Endothelial cell of umbilical vein (primary cell): ENCODE measurements at regions not wholly inside any gene's neighbourhood (a gene's known extent, or its start where the extent isn't known, plus 50 kb on each side); places are given as distances from the start of the nearest gene placed in this dataset.

Experiments used
- BruUV-seq: library from RNA; stranded (reverse); fragments of 400-500 nt; replicated peaks from 2 replicates; lab custom pipeline; 2021; lab: Mats Ljungman, UMichigan
- CTCF ChIA-PET: fragments of 300-600, 350-600 bp; sonication (Branson Sonifier 250); formaldehyde crosslinking; loops from one replicate; lab custom pipeline; 2021; ENCODE audit warnings: antibody characterized with exemption, inconsistent platforms; lab: Charles Lee
- POLR2A ChIA-PET: fragments of 300-600, 350-600 bp; sonication (Branson Sonifier 250); formaldehyde crosslinking; loops from one replicate; lab custom pipeline; 2021; ENCODE audit warnings: antibody characterized with exemption, inconsistent platforms; lab: Charles Lee
- DNase-seq: peaks from one replicate; pipeline ENCODE4 v3.0.0-alpha.2; 2011; ENCODE audit warnings: low read depth, low spot score
- FAIRE-seq: peaks from 2 replicates; lab custom pipeline; 2011; peaks lifted over from hg19 to GRCh38; lab: Jason Lieb, UNC
- H2AFZ ChIP-seq: 2 replicates; pipeline ENCODE4 v1.6.0; 2012; ENCODE audit warnings: low read depth, low read length, control low read depth, inconsistent platforms
- H3K27ac ChIP-seq: 2 replicates; pipeline ENCODE4 v1.5.1; 2011; ENCODE audit warnings: low read depth, mild to moderate bottlenecking, control low read depth, low read length, moderate library complexity; ENCODE audit not compliant: insufficient read depth
- H3K27me3 ChIP-seq, 2 experiments: 2 replicates each; pipeline versions ENCODE4 v1.6.0 to v1.6.1; 2011; ENCODE audit warnings: low read length in 2 of 2, mixed read lengths in 1 of 2; ENCODE audit not compliant: control insufficient read depth in 2 of 2, insufficient read depth in 2 of 2
- H3K36me3 ChIP-seq, 2 experiments: 2 replicates in 1 of 2; 3 replicates in 1 of 2; pipeline ENCODE4 v1.5.1; 2011; ENCODE audit warnings: low read length in 2 of 2, mild to moderate bottlenecking in 1 of 2, moderate library complexity in 1 of 2; ENCODE audit not compliant: control insufficient read depth in 2 of 2, insufficient read depth in 2 of 2; ENCODE audit errors: extremely low read depth in 1 of 2
- H3K4me1 ChIP-seq: 3 replicates; pipeline ENCODE4 v1.5.1; 2011; ENCODE audit warnings: mild to moderate bottlenecking, low read length; ENCODE audit not compliant: control insufficient read depth, insufficient read depth; ENCODE audit errors: extremely low read depth
- H3K4me2 ChIP-seq: 2 replicates; pipeline ENCODE4 v1.6.1; 2011; ENCODE audit warnings: low read length, control low read depth, mixed read lengths; ENCODE audit not compliant: insufficient read depth
- H3K4me3 ChIP-seq, 3 experiments: fragments of 200-600 bp in 1 of 3; sonication (generic), shearing (Covaris generic) in 1 of 3; replicated peaks in 1 of 3; 2 replicates each; pipeline ENCODE4 v1.5.1; 2011 to 2016; ENCODE audit warnings: control low read depth in 3 of 3, low read length in 3 of 3, mild to moderate bottlenecking in 2 of 3, inconsistent platforms in 1 of 3, low read depth in 1 of 3, moderate library complexity in 1 of 3; ENCODE audit not compliant: insufficient read depth in 1 of 3
- H3K79me2 ChIP-seq: 2 replicates; pipeline ENCODE4 v1.6.0; 2012; ENCODE audit warnings: low read length, inconsistent platforms; ENCODE audit not compliant: control insufficient read depth, insufficient read depth
- H3K9ac ChIP-seq: replicated peaks from 2 replicates; pipeline ENCODE3; 2011; ENCODE audit warnings: low read length, control low read depth; ENCODE audit not compliant: insufficient read depth; ENCODE audit errors: extremely low read depth
- H3K9me1 ChIP-seq: replicated peaks from 3 replicates; pipeline ENCODE4 v1.6.0; 2011; ENCODE audit warnings: mild to moderate bottlenecking, low read length; ENCODE audit not compliant: control insufficient read depth, insufficient read depth; ENCODE audit errors: extremely low read depth
- H3K9me3 ChIP-seq: replicated peaks from 2 replicates; pipeline ENCODE4 v1.5.1; 2012; ENCODE audit warnings: low read length, inconsistent platforms; ENCODE audit not compliant: control insufficient read depth, insufficient read depth
- H4K20me1 ChIP-seq: replicated peaks from 2 replicates; pipeline ENCODE3; 2011; ENCODE audit warnings: mild to moderate bottlenecking, low read length; ENCODE audit not compliant: control insufficient read depth, insufficient read depth; ENCODE audit errors: extremely low read depth
- CTCF ChIP-seq, 2 donors: IDR thresholded peaks; 1 replicate in 1 of 2; 2 replicates in 1 of 2; pipeline ENCODE4 v1.5.1; 2011; ENCODE audit warnings: low read length in 2 of 2, mild to moderate bottlenecking in 2 of 2, moderate library complexity in 2 of 2, control low read depth in 1 of 2, inconsistent platforms in 1 of 2, low read depth in 1 of 2; ENCODE audit not compliant: insufficient read depth in 1 of 2; ENCODE audit errors: extremely low read depth in 1 of 2
- EZH2 ChIP-seq: IDR thresholded peaks from 2 replicates; pipeline ENCODE4 v1.6.1; 2012; ENCODE audit warnings: borderline replicate concordance, low read depth, mild to moderate bottlenecking, moderate library complexity, low read length, inconsistent platforms; ENCODE audit not compliant: severe bottlenecking
- FOS ChIP-seq: IDR thresholded peaks from 2 replicates; pipeline ENCODE4 v1.6.1; 2011; ENCODE audit warnings: mild to moderate bottlenecking, low read length, moderate library complexity, borderline replicate concordance; ENCODE audit not compliant: insufficient read depth
- GATA2 ChIP-seq: IDR thresholded peaks from 2 replicates; pipeline ENCODE4 v1.7.0; 2011; ENCODE audit warnings: low read depth, mild to moderate bottlenecking, moderate library complexity, mixed read lengths, low read length; ENCODE audit not compliant: insufficient read length, insufficient read depth
- JUN ChIP-seq: IDR thresholded peaks from 2 replicates; pipeline ENCODE4 v1.6.1; 2011; ENCODE audit warnings: borderline replicate concordance, low read depth; ENCODE audit not compliant: insufficient read length, insufficient read depth
- MYC ChIP-seq: IDR thresholded peaks from one replicate; pipeline ENCODE4 v1.6.1; 2011; ENCODE audit warnings: mild to moderate bottlenecking, low read depth, low read length
- POLR2A ChIP-seq: IDR thresholded peaks from 2 replicates; pipeline ENCODE4 v1.6.1; 2012; ENCODE audit warnings: low read depth, mild to moderate bottlenecking, control low read depth, low read length
- POLR2AphosphoS5 ChIP-seq: IDR thresholded peaks from 2 replicates; pipeline ENCODE4 v1.6.1; 2012; ENCODE audit warnings: low read depth, mild to moderate bottlenecking, control low read depth, low read length, moderate library complexity; ENCODE audit not compliant: insufficient read depth
- dilution Hi-C: fragments of 300-500 bp; cut with MboI; formaldehyde crosslinking; loops from one replicate; pipeline ENCODE4 v1.15.0; 2019; ENCODE audit warnings: low sequenced_read_pairs; ENCODE audit not compliant: extremely low pct_ligation_motif_present
- intact Hi-C: fragments of 100-400 bp; cut with micrococcal nuclease; formaldehyde crosslinking; loops from one replicate; pipeline ENCODE4 v1.10.0; 2022
- TF ChIP-seq, protein P1 (sequence below): IDR thresholded peaks from 2 replicates; pipeline ENCODE4 v1.6.1; 2011; ENCODE audit not compliant: insufficient read depth, insufficient read length

GRCh38 chr21:16873176-16873575, 639.7 kb upstream of the CXADR start:
- Histone ChIP-seq H4K20me1 (no peaks in the 10 kb centered on the region), H3K4me2 (no peak overlapping the region), H3K27ac (no peak overlapping the region), H3K4me1 (no peaks in the 10 kb centered on the region), H3K27me3 (no peaks in the 10 kb centered on the region), H2AFZ (no peak overlapping the region), H3K79me2 (no peaks in the 10 kb centered on the region), H3K9ac (no peak overlapping the region), H3K4me3 (no peak overlapping the region), H3K9me1 (no peaks in the 10 kb centered on the region), H3K9me3 (no peaks in the 10 kb centered on the region), H3K36me3 (no peaks in the 10 kb centered on the region)
- POLR2A ChIA-PET, result no interaction called here
- CTCF ChIA-PET, result interaction anchor here (1.0 to 1.3 kb wide), 2 partner anchors 9 to 12 kb away, joined by 3 read pairs; no protein-coding TSS in a partner anchor
- TF ChIP-seq EZH2 (no peak), POLR2AphosphoS5 (no peak), GATA2 (no peak), FOS (no peak), JUN (no peak), MYC (no peak), POLR2A (no peak), CTCF (IDR thresholded peaks at IDR 0.05; ENCODE audit: extremely low read depth in 1 of 2, insufficient read depth in 1 of 2, low read depth in 1 of 2, low read length in 2 of 2) (no peak)
- TF ChIP-seq, protein P1, sequence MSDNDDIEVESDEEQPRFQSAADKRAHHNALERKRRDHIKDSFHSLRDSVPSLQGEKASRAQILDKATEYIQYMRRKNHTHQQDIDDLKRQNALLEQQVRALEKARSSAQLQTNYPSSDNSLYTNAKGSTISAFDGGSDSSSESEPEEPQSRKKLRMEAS, result no peak
- BruUV-seq, result no TSS peak
- DNase-seq (no peak), FAIRE-seq (no peak)
- dilution Hi-C loops (no loop called here), intact Hi-C loops (no loop called here)
